ENCODE measurements at regions not wholly inside any gene's neighbourhood (a gene's known extent, or its start where the extent isn't known, plus 50 kb on each side); places are given as distances from the start of the nearest gene placed in this dataset.

GRCh38 chr3:102194001-102194400, 240.8 kb upstream of the ZPLD1 start:
- Histone ChIP-seq H3K79me2 (ENCODE audit: control insufficient read depth, insufficient read depth, low read length) (no peaks in the 10 kb centered on the region), H3K4me2 (ENCODE audit: control insufficient read depth, insufficient read depth) (no peak overlapping the region), H3K4me1 (ENCODE audit: control insufficient read depth, insufficient read depth, low read length) (no peaks in the 10 kb centered on the region), H3K27ac (ENCODE audit: control insufficient read depth, insufficient read depth) (no peak overlapping the region), H3K27me3 (replicated peaks in 1 of 2; ENCODE audit: control insufficient read depth in 2 of 2, insufficient read depth in 2 of 2, low read length in 1 of 2) (no peaks in the 10 kb centered on the region), H2AFZ (ENCODE audit: control insufficient read depth, low read depth, low read length) (no peak overlapping the region), H4K20me1 (ENCODE audit: control insufficient read depth, insufficient read depth) (no peaks in the 10 kb centered on the region), H3K9ac (ENCODE audit: control insufficient read depth, insufficient read depth, low read length) (no peak overlapping the region), H3K4me3 (no peak overlapping the region), H3K9me3 (replicated peaks; ENCODE audit: control insufficient read depth, insufficient read depth, low read length) (no peaks in the 10 kb centered on the region; the same call in 2 of the 3 replicates), H3K36me3 (ENCODE audit: control insufficient read depth in 2 of 2, insufficient read depth in 2 of 2, low read length in 1 of 2) (no peaks in the 10 kb centered on the region)
- DNase-seq (ENCODE audit: low read depth, low spot score): no peak
- POLR2A ChIA-PET: interaction anchor here (0.5 kb wide), 1 partner anchor 34 kb away, joined by 3 read pairs; no protein-coding TSS in a partner anchor
- RAD21 ChIA-PET (ENCODE audit: unreplicated experiment): interaction anchor here (0.5 to 0.9 kb wide), 2 partner anchors 14 to 26 kb away, joined by 3 read pairs; no protein-coding TSS in a partner anchor
- no peak for TF ChIP-seq NFIC (IDR thresholded peaks at IDR 0.05; ENCODE audit: low read depth, low read length)
- no peak for TF ChIP-seq ZNF592 (IDR thresholded peaks at IDR 0.05)
- no peak for TF ChIP-seq FOXK2 (IDR thresholded peaks at IDR 0.05)
- no peak for TF ChIP-seq BCL3 (IDR thresholded peaks at IDR 0.05; ENCODE audit: borderline replicate concordance, insufficient read depth, low read depth, low read length, poor library complexity, severe bottlenecking)
- TF ChIP-seq E2F8 (IDR thresholded peaks at IDR 0.05; ENCODE audit: low read depth, partially characterized antibody): no peak
- no peak for TF ChIP-seq RAD51 (IDR thresholded peaks at IDR 0.05)
- no peak for TF ChIP-seq RAD21 (IDR thresholded peaks at IDR 0.05; ENCODE audit: insufficient read depth, low read depth, low read length)
- no peak for TF ChIP-seq FOXM1 (IDR thresholded peaks at IDR 0.05; ENCODE audit: low read depth, low read length)
- CTCF ChIA-PET: interaction anchor here (0.7 kb wide), 1 partner anchor 14 kb away, joined by 3 read pairs; no protein-coding TSS in a partner anchor
- FAIRE-seq: no peak
- no TSS peak for BruUV-seq (replicated peaks)
- intact Hi-C loops (cut with micrococcal nuclease; ENCODE audit: unreplicated experiment) (no loop called here), in situ Hi-C loops (cut with MboI) (no loop called here)
- 44% methylated on average over 5 of the region's 5 CpGs for WGBS (ENCODE audit: insufficient coverage, insufficient replicate concordance, low lambda C conversion rate, missing lambda C conversion rate)
- SMC1A ChIA-PET (ENCODE audit: uncharacterized antibody, unreplicated experiment): interaction anchor here (0.6 to 3.3 kb wide), 3 partner anchors 14 to 261 kb away, joined by 3 to 9 read pairs (median 4); no protein-coding TSS in a partner anchor
- no peak for ATAC-seq
